Smooth muscle cell of the brain vasculature (primary cell): ENCODE measurements at regions not wholly inside any gene's neighbourhood (a gene's known extent, or its start where the extent isn't known, plus 50 kb on each side); places are given as distances from the start of the nearest gene placed in this dataset.

ENCODE experiments used
- DNase-seq: peaks from one replicate; pipeline ENCODE4 v3.0.0-alpha.2; 2012; ENCODE audit warnings: low read depth, low spot score

GRCh38 chr1:56442290-56442877 is 137.0 kb downstream of the PLPP3 start:
- DNase-seq, result no peak

GRCh38 chr1:56441601-56442000 is 137.8 kb downstream of the PLPP3 start:
- no peak for DNase-seq

GRCh38 chr1:56439610-56440264 is 139.6 kb downstream of the PLPP3 start:
- DNase-seq, result no peak

- no peak for DNase-seq
These were observed 140.3 kb downstream of the PLPP3 start for GRCh38 chr1:56438901-56439551.

GRCh38 chr1:56437959-56438358 is 141.4 kb downstream of the PLPP3 start:
- DNase-seq, result no peak

GRCh38 chr1:56436912-56437417 is 142.4 kb downstream of the PLPP3 start:
- DNase-seq, result no peak

- no peak for DNase-seq
These were observed 143.1 kb downstream of the PLPP3 start for GRCh38 chr1:56436296-56436695.

- no peak for DNase-seq
These were observed 143.7 kb downstream of the PLPP3 start for GRCh38 chr1:56435434-56436262.

GRCh38 chr1:56434740-56435139 is 144.6 kb downstream of the PLPP3 start:
- no peak for DNase-seq

GRCh38 chr1:56434025-56434424 is 145.3 kb downstream of the PLPP3 start:
- DNase-seq, result no peak

GRCh38 chr1:56433056-56433577 is 146.2 kb downstream of the PLPP3 start:
- no peak for DNase-seq

GRCh38 chr1:56432166-56432971 is 147.0 kb downstream of the PLPP3 start:
- no peak for DNase-seq

GRCh38 chr1:56430141-56430839 is 149.1 kb downstream of the PLPP3 start:
- DNase-seq, result no peak

- DNase-seq, result no peak
These were observed 150.1 kb downstream of the PLPP3 start for GRCh38 chr1:56429288-56429687.

- DNase-seq, result no peak
These were observed 152.6 kb downstream of the PLPP3 start for GRCh38 chr1:56426587-56427381.

- DNase-seq, result no peak
These were observed 153.8 kb downstream of the PLPP3 start for GRCh38 chr1:56425494-56426037.

- peak; percentile 46 for DNase-seq
These were observed 154.4 kb downstream of the PLPP3 start for GRCh38 chr1:56424744-56425493.

GRCh38 chr1:56423716-56424115 is 155.6 kb downstream of the PLPP3 start:
- no peak for DNase-seq
